Activated CD4-positive, alpha-beta T cell treated with anti-CD3 and anti-CD28 coated beads for 1 hour (primary cell): ENCODE measurements at regions not wholly inside any gene's neighbourhood (a gene's known extent, or its start where the extent isn't known, plus 50 kb on each side); places are given as distances from the start of the nearest gene placed in this dataset.

ENCODE experiments used
- DNase-seq: peaks from one replicate; pipeline ENCODE4 v3.0.0-alpha.2; 2020

DNA sequence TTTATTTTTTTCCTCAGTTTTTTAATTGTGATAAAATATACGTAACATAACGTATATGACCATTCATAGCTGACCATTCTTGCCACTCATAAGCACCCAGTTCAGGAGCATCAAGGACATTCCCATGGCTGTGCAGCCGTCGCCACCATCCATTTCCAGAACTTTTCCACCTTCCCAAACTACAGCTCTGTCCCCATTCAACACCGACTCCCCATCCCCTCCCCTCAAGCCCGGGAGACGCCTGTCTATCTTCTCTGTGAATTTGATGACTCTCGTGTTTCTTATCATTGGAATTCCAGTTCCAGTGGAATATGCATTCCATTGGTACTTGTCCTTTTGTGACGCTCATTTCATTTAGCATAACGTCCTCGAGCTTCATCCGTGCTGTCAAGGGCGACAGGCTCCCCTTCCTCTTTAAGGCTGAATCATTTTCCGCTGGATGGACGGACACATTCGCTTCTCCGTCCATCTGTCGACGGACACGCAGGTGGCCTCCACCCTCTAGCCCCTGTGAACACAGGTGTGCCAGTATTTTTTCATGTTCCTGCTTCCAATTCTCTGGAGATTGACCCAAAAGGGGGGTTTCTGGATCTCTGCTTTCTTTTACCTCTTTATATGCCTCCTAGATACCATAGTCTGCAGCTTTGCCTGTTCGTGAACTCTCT is 88.1 kb downstream of the YTHDF1 start:
- no peak for DNase-seq

DNA sequence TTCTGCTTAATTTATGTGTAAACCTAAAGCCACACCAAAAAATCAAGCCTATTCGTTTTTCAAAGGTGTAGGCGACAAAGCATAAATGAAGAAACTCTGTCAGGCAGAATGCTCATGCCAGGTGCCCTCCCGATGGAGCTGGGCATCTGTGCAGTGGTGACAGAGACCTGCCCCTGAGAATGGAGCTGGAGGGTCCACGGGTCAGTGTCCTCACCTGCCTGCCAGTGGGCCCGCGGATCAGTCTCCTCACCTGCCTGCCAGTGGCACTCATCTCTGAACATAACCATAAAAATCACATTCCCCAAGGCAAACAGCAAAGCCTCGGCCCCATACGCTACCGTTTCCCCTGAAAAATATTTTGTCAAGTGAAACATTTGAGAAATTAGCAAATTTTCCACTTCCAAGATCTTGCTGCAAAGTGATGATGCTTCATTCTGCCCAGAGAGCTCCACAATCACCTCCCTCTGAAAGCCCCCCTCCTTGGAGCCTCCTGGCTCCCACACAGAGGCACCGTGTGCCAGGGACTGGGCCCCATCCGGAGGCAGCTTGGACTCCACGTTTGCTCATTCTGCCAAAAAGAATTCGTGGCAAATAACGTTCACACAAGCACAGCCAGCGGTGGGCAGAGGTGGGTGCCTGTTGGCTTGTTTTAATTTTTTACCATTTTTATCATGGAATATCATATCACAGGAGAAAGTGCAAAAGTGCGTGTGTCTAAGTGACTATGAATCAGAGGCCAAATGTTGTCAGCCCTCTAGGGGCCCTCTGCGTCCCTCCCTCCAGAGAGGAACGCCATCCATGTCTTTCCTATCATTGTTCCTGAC is 88.8 kb downstream of the YTHDF1 start:
- no peak for DNase-seq

GRCh38 chr20:63125838-63126601 is 89.9 kb downstream of the YTHDF1 start:
- DNase-seq, result no peak

GRCh38 chr20:63125581-63125837 is 90.4 kb downstream of the YTHDF1 start:
- DNase-seq, result no peak

- DNase-seq, result no peak
Observed at GRCh38 chr20:63124782-63125580, 91.0 kb downstream of the YTHDF1 start.

- DNase-seq, result no peak
Observed at GRCh38 chr20:63124092-63124781, 91.7 kb downstream of the YTHDF1 start.

DNA sequence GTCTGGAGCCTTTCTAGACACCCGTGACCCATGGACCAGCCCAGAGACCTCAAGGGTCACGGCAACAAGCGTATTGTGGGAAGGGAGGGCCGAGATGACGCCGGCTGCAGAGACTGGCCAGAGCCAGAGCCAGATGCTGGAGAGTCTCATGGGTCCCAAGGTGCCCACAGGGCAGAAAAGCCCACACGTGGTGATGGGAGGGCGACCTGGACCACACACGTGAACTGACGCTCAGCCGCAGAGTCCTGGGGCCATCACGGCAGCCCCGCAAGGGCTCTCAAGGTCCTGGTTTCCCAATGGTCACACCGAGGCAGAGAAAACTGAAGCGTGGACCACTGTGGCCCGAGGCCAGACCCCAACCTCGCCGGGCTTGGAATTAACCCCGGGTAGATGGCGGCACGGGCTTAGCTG is 92.6 kb downstream of the YTHDF1 start:
- DNase-seq, result no peak

- no peak for DNase-seq
Observed at GRCh38 chr20:63122626-63123025, 93.3 kb downstream of the YTHDF1 start.

DNA sequence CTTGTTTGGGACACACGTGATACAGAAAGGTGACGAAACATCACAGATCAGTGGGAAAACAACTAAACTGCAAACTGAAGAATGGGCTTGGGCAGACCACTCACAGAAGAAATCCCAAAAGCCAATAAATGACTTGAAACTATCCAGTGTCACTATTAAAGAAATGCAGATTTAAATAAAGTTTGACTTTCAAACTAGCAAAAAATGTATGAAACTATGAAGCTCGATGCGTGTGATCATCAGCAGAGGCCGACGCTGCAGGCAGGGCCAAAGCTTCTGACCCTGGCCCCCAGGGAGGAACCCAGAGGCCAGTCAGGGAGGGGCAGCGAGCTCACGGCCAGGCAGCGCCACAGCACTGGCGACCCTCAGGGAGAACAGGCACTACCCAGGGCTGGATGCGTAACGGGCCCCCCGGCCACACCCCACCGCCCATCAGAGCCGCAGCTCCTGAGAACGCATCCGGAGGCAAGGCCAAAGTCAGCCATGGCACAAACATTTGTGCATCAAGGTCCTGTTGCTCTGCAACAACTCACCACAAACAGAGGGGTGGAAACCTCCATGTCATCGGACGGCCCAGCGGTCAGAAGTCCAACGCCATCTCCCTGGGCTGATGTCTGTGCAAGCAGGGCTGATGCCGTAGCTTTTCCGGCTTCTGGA is 94.1 kb downstream of the YTHDF1 start:
- DNase-seq, result no peak

DNA sequence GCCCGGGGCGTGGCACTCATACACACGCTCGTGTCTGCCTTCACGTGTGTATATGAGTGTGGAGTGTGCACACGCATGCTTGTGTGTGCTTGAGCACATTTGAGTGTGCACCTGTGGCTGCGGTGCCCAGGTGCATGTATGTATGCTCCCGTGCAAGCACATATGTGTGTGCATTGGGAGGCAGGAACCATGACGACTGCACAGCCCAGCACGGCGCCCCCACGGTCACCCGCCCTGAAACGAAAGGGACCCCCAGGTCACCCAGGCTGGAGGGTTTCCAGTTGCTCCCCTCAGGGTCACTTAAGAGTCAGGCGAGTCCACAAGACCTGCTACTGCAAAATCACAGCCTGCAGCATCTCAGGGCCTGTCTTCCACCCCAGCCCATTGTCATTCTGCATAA is 94.7 kb downstream of the YTHDF1 start:
- no peak for DNase-seq

GRCh38 chr20:63120808-63121090 is 95.2 kb downstream of the YTHDF1 start:
- DNase-seq, result no peak

DNA sequence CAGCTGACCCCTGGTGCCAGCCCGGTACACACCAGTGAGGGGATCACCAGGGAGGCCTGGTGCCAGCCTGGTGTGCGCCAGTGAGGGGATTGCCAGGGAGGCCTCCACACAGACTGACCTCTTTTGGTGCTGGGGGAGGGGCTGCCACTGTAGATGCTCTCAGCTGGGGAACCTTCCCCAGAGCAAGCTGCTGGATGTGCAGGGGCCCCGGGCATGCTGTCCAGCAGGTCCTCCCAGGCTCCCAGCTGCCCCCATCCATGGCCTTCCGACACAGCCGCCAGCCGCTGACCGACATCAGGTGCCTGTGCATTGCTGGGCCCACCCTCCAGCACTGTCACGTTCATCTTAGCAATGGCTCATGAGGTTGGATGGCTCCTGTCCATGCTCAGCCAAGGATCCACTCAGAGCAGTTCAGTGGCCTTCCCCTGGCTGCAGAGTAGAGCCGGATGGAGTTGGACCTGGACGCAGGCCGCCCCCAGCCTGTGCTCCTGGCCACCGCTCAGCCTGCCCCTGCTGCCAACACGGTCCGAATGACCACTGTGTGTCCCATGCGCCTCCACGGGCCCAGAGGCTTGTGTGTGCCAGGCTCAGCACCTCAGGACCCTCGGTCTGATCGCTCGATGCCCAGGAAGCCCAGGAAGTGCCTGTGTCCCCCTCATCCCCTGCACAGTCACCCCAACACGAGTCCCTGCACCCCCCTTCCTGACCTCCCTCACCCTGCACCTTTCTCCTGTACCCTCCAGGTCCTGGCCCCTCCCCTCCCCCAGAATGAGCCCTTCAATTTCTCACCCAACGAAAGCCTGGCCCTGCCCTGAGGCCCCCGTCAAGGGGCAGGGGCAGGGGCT is 95.7 kb downstream of the YTHDF1 start:
- no peak for DNase-seq

GRCh38 chr20:63119121-63119962 is 96.6 kb downstream of the YTHDF1 start:
- DNase-seq, result no peak

DNA sequence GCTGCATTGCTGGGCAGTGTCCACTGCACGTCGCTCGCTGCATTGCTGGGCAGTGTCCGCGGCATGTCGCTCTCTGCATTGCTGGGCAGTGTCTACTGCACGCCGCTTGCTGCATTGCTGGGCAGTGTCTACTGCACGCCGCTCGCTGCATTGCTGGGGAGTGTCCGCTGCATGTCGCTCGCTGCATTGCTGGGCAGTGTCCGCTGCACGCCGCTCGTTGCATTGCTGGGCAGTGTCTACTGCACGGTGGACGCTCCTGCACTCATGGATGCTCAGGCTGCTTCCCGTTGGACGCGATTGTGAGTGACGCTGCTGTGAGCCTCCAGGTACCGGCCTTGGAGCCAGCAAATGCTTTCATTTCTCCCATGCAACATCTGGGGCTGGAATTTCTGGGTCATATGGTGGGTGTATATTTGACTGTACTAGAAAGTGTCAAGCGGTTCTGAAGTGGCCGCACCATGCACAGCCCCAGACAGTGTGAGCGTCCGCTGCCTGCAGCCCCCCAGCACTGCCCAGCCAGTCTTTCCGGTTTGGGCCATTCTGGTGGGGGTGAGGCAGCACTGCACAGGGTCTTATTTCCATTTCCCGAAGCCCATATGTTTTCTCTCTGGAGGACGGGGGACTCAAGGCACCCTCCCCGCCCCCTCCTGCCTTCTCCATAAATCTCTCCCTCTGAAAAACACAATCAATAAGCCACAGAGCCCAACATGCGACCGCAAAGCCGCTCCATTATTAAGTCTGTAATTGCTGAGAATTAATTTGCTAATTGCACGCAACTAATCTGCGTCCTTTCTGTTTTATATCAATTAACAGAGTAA is 97.4 kb downstream of the YTHDF1 start:
- no peak for DNase-seq

DNA sequence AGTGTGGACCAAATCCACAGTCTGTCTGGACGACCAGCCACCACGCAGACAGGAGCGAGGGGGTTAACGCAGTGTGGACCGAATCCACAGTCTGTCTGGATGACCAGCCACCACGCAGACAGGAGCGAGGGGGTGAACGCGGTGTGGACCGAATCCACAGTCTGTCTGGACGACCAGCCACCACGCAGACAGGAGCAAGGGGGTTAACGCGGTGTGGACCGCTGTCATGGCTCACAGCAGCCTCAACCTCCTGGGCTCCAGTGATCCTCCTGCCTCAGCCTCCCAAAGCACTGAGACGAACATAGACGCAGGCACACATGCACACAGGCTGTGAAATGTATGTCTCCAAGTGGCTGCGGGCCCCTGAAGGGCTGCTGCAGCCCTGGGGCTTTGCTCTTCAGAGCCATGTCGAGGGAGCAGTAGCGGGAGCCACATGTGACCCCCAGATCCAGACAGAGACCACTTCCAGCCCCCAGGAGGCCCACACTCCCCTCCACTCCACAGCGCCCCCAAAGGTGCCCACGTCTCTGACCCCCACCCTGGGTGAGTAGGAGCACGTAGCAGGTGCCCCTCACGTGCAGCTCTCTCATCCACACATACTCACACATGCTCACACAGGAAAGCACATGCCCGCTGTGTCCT is 98.1 kb downstream of the YTHDF1 start:
- no peak for DNase-seq

DNA sequence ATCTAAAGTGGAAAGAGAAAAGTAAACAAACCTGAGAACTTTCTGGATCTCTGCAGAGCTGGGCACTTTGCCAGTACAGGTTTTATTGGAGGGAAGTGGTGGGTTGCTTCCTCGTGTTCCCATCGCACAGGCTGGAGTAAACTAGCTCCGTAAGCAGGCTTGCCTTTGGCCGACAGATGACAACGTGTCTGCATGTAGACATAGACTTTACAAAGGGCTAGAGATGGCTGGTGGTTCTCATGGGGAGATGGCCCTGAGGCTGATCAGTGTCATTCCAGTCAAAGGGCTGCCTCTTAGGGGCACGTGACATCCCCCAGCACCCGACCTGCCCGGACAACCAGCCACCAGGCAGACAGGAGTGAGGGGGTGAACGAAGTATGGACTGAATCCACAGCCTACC is 98.8 kb downstream of the YTHDF1 start:
- no peak for DNase-seq

DNA sequence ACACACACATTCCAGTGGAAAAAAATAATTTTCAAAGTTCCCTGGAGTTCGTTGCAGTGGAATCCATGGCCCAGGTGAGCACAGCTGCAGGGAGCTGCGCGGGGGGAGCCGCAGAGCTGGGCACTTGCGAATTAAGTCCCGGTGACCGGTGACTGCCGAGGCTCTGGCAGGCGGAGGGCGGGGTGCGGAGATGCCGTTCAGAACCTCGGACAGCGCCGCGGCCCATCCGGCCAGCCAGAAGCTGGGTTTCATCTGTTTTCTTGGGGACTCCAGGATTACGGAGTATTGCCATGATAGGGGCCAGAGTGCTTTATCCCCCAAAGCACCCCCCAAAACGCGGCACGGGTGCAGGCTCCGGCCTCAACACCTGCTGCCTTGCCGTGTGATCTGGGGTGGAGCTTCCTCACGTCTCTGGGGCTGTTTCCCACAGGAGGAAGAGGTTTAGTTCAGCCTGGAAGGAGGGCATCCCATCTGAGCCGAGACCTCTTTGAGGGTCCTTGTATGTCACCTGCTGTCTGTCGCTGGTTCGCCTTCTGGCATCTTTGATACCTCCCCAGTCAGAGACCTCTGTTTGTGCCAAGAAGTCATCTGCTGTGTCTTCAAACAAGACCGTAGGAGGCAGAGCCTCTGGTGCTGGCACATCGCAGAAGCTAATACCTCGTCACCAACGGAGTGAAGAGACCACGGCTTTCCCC is 99.4 kb downstream of the YTHDF1 start:
- no peak for DNase-seq
